ENCODE measurements at regions not wholly inside any gene's neighbourhood (a gene's known extent, or its start where the extent isn't known, plus 50 kb on each side); places are given as distances from the start of the nearest gene placed in this dataset.

GRCh38 chr5:108681079-108681921 is 66.4 kb upstream of the FER start:
- DNase-seq (ENCODE audit: low read depth), result peak; percentile 91

GRCh38 chr5:108678091-108678490 is 69.6 kb upstream of the FER start:
- H3K4me3 ChIP-seq (replicated peaks; ENCODE audit: low read depth, low read length), result no peak overlapping the region
- TF ChIP-seq CTCF (IDR thresholded peaks at IDR 0.05; ENCODE audit: low read length, missing control alignments), result no peak
- no peak for DNase-seq (ENCODE audit: low read depth)

More at GRCh38 chr5:108681079-108681921, 66.4 kb upstream of the FER start:
- no peak overlapping the region for H3K4me3 ChIP-seq (replicated peaks; ENCODE audit: low read depth, low read length)
- peak; percentile 98 for TF ChIP-seq CTCF (IDR thresholded peaks at IDR 0.05; ENCODE audit: low read length, missing control alignments)

- no peak for TF ChIP-seq CTCF (IDR thresholded peaks at IDR 0.05; ENCODE audit: low read length, missing control alignments)
- DNase-seq (ENCODE audit: low read depth), result no peak
- no peak overlapping the region for H3K4me3 ChIP-seq (replicated peaks; ENCODE audit: low read depth, low read length)
These were observed 72.0 kb upstream of the FER start for GRCh38 chr5:108675736-108676135.

GRCh38 chr5:108672639-108673038 is 75.1 kb upstream of the FER start:
- H3K4me3 ChIP-seq (replicated peaks; ENCODE audit: low read depth, low read length), result no peak overlapping the region
- no peak for TF ChIP-seq CTCF (IDR thresholded peaks at IDR 0.05; ENCODE audit: low read length, missing control alignments)
- no peak for DNase-seq (ENCODE audit: low read depth)

GRCh38 chr5:108670591-108671289 is 77.0 kb upstream of the FER start:
- no peak overlapping the region for H3K4me3 ChIP-seq (replicated peaks; ENCODE audit: low read depth, low read length)
- no peak for TF ChIP-seq CTCF (IDR thresholded peaks at IDR 0.05; ENCODE audit: low read length, missing control alignments)
- peak; percentile 32 for DNase-seq (ENCODE audit: low read depth)

- TF ChIP-seq CTCF (IDR thresholded peaks at IDR 0.05; ENCODE audit: low read length, missing control alignments), result no peak
- DNase-seq (ENCODE audit: low read depth), result no peak
- H3K4me3 ChIP-seq (replicated peaks; ENCODE audit: low read depth, low read length), result no peak overlapping the region
These were observed 78.2 kb upstream of the FER start for GRCh38 chr5:108669462-108669861.
